ENCODE measurements at regions not wholly inside any gene's neighbourhood (a gene's known extent, or its start where the extent isn't known, plus 50 kb on each side); places are given as distances from the start of the nearest gene placed in this dataset.

GRCh38 chr20:54272901-54273488, 65.1 kb downstream of the PFDN4 start:
- TF ChIP-seq, protein P1, sequence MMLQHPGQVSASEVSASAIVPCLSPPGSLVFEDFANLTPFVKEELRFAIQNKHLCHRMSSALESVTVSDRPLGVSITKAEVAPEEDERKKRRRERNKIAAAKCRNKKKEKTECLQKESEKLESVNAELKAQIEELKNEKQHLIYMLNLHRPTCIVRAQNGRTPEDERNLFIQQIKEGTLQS (IDR thresholded peaks at IDR 0.05; ENCODE audit: insufficient read depth, low read depth, low read length), result no peak
- peak in 1 of 3 experiments; percentile 8; a peak in 1 of 4 replicates for TF ChIP-seq CTCF (IDR thresholded peaks at IDR 0.05; ENCODE audit: control extremely low read depth in 1 of 3, insufficient read depth in 1 of 3, low read depth in 1 of 3, low read length in 3 of 3)
- TF ChIP-seq RAD21 (IDR thresholded peaks at IDR 0.05 in 1 of 2, conservative IDR thresholded peaks at IDR 0.05 in 1 of 2; ENCODE audit: low read depth in 2 of 2, low read length in 2 of 2), result peak; percentile 20 to 42; a peak in 2 of 4 replicates
- Histone ChIP-seq H3K23me2 (ENCODE audit: low read depth, low read length) (no peaks in the 10 kb centered on the region), H3K4ac (replicated peaks; ENCODE audit: insufficient read length, low read depth, low read length) (no peak overlapping the region), H3K56ac (replicated peaks; ENCODE audit: insufficient read length, low read depth, low read length) (no peak overlapping the region), H3K36me3 (ENCODE audit: control insufficient read depth in 2 of 4, insufficient read depth in 4 of 4, low read length in 3 of 4) (no peaks in the 10 kb centered on the region), H3K27me3 (replicated peaks in 1 of 4; ENCODE audit: control insufficient read depth in 3 of 4, extremely low read depth in 1 of 4, insufficient read depth in 3 of 4, low read length in 3 of 4) (no peaks in the 10 kb centered on the region), H2BK15ac (ENCODE audit: low read length) (no peak overlapping the region), H3K9ac (replicated peaks in 1 of 4; ENCODE audit: extremely low read depth in 1 of 4, low read depth in 3 of 4, low read length in 3 of 4) (no peak overlapping the region), H2BK120ac (replicated peaks; ENCODE audit: low read depth, low read length) (no peak overlapping the region), H3K79me1 (ENCODE audit: low read depth, low read length) (no peaks in the 10 kb centered on the region), H3K14ac (ENCODE audit: insufficient read length) (no peak overlapping the region), H3K4me1 (replicated peaks in 1 of 4; ENCODE audit: control insufficient read depth in 3 of 4, insufficient read depth in 4 of 4, low read length in 3 of 4) (peaks cover 4 to 10% (median 7%) of the 10 kb centered on the region in 4 experiments; a peak in 6 of 7 replicates), H2AFZ (ENCODE audit: low read length) (peak overlapping the region; percentile 98), H4K20me1 (replicated peaks in 1 of 2; ENCODE audit: control insufficient read depth in 1 of 2, insufficient read depth in 2 of 2, low read length in 2 of 2) (no peaks in the 10 kb centered on the region), H3K4me2 (ENCODE audit: insufficient read depth in 1 of 2, low read depth in 2 of 2, low read length in 2 of 2) (no peak overlapping the region), H3K27ac (ENCODE audit: low read depth, low read length) (no peak overlapping the region), H3K4me3 (ENCODE audit: extremely low read depth in 1 of 4, insufficient read depth in 2 of 4, low read depth in 3 of 4, low read length in 4 of 4) (no peak overlapping the region), H2BK12ac (ENCODE audit: low read depth, low read length) (peak overlapping the region; percentile 41; the same call in 1 of the 2 replicates), H4K8ac (ENCODE audit: extremely low read depth, insufficient read depth, low read length) (no peak overlapping the region; the same call in 1 of the 2 replicates), H4K91ac (replicated peaks; ENCODE audit: insufficient read length, low read length) (peak overlapping the region; percentile 22), H2AK5ac (ENCODE audit: low read depth, low read length) (no peak overlapping the region), H4K5ac (ENCODE audit: insufficient read length, low read depth, low read length) (no peak overlapping the region), H2BK5ac (ENCODE audit: low read depth, low read length) (peak overlapping the region; percentile 19; the same call in 1 of the 2 replicates), H3K9me3 (ENCODE audit: insufficient read depth in 2 of 2, low read depth in 1 of 2, low read length in 1 of 2) (peaks cover 0 to 3% of the 10 kb centered on the region in 2 experiments; a peak in 1 of 4 replicates), H2BK20ac (ENCODE audit: low read length) (peak overlapping the region; percentile 48), H3K79me2 (ENCODE audit: control insufficient read depth in 1 of 2, insufficient read depth in 2 of 2, low read length in 2 of 2) (no peaks in the 10 kb centered on the region), H3K23ac (ENCODE audit: insufficient read length) (no peak overlapping the region), H3K18ac (ENCODE audit: extremely low read depth, low read length) (no peak overlapping the region)
- no peak for FAIRE-seq
- no peak for DNase-seq (ENCODE audit: low read depth in 1 of 2, low spot score in 2 of 2)
- CTCF ChIA-PET (ENCODE audit: partially characterized antibody), result interaction anchor here (0.9 kb wide), 1 partner anchor 139 kb away, joined by 3 read pairs; no protein-coding TSS in a partner anchor
- 83% methylated on average over 4 of the region's 4 CpGs; no CpG with 5 or more reads in 1 of the 2 experiments for WGBS, 2 experiments (ENCODE audit: extremely low coverage in 1 of 2, insufficient coverage in 1 of 2, insufficient read length in 1 of 2, insufficient replicate concordance in 2 of 2, low coverage in 1 of 2, low lambda C conversion rate in 2 of 2, missing lambda C conversion rate in 1 of 2)
- POLR2A ChIA-PET (ENCODE audit: partially characterized antibody), result no interaction called here

Measured in H1 (cell line).